AG09309 (cell line): ENCODE measurements at regions not wholly inside any gene's neighbourhood (a gene's known extent, or its start where the extent isn't known, plus 50 kb on each side); places are given as distances from the start of the nearest gene placed in this dataset.

Experiments used
- DNase-seq: peaks from one replicate; pipeline ENCODE4 v3.0.0-alpha.2; 2010; ENCODE audit warnings: low read depth
- H3K4me3 ChIP-seq: 2 replicates; pipeline ENCODE4 v1.5.1; 2011; ENCODE audit warnings: mild to moderate bottlenecking, low read depth, low read length, moderate library complexity; ENCODE audit not compliant: control insufficient read depth
- TF ChIP-seq, protein P1 (sequence below): IDR thresholded peaks from 2 replicates; pipeline ENCODE4 v1.5.1; 2011; ENCODE audit warnings: mild to moderate bottlenecking, low read depth, low read length, inconsistent platforms; ENCODE audit not compliant: insufficient read depth, control insufficient read depth; ENCODE audit errors: missing control alignments

GRCh38 chr3:112765531-112765930 lies 81.1 kb downstream of the CD200R1L start:
- TF ChIP-seq, protein P1, sequence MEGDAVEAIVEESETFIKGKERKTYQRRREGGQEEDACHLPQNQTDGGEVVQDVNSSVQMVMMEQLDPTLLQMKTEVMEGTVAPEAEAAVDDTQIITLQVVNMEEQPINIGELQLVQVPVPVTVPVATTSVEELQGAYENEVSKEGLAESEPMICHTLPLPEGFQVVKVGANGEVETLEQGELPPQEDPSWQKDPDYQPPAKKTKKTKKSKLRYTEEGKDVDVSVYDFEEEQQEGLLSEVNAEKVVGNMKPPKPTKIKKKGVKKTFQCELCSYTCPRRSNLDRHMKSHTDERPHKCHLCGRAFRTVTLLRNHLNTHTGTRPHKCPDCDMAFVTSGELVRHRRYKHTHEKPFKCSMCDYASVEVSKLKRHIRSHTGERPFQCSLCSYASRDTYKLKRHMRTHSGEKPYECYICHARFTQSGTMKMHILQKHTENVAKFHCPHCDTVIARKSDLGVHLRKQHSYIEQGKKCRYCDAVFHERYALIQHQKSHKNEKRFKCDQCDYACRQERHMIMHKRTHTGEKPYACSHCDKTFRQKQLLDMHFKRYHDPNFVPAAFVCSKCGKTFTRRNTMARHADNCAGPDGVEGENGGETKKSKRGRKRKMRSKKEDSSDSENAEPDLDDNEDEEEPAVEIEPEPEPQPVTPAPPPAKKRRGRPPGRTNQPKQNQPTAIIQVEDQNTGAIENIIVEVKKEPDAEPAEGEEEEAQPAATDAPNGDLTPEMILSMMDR = no peak
- DNase-seq = no peak
- H3K4me3 ChIP-seq = no peak overlapping the region

GRCh38 chr3:112763258-112763657 lies 83.4 kb downstream of the CD200R1L start:
- no peak overlapping the region for H3K4me3 ChIP-seq
- TF ChIP-seq, protein P1 = no peak
- DNase-seq = no peak

DNA sequence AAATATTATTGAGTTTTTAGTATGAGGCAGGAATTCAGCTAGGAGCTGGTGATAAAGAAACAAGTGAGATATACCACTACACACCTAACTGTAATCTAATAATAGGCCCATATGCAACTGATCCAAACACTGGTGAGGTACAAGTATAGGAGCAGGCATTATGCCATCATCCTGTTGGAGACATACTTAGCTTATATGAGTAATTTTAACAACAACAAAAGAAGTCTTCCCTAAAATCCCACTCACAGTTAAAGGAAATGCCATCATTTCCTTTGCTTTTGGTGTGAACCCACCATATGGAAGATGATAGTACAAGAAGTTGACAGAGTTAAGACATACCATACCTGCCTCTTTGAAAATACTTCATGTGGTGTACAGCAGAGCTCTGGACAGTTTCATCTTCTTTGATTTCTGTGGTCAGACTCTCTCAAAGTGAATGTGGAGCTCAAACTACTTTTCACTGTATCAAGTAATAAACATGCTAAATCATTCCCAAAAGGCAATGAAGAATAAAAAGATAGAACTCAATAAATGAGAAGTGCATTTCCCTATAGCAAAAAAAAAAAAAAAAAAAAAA lies 85.5 kb downstream of the CD200R1L start:
- TF ChIP-seq, protein P1 = no peak
- DNase-seq = no peak

GRCh38 chr3:112759681-112760080 lies 87.0 kb downstream of the CD200R1L start:
- H3K4me3 ChIP-seq = no peak overlapping the region
- TF ChIP-seq, protein P1 = no peak
- DNase-seq = no peak

More for the DNA sequence above, 85.5 kb downstream of the CD200R1L start:
- no peak overlapping the region for H3K4me3 ChIP-seq

GRCh38 chr3:112759210-112759609 lies 87.5 kb downstream of the CD200R1L start:
- no peak overlapping the region for H3K4me3 ChIP-seq
- TF ChIP-seq, protein P1 = no peak
- DNase-seq = no peak

GRCh38 chr3:112757197-112757596 lies 89.5 kb downstream of the CD200R1L start:
- H3K4me3 ChIP-seq = no peak overlapping the region
- no peak for DNase-seq
- TF ChIP-seq, protein P1 = no peak
